ENCODE measurements at regions not wholly inside any gene's neighbourhood (a gene's known extent, or its start where the extent isn't known, plus 50 kb on each side); places are given as distances from the start of the nearest gene placed in this dataset.

- Histone ChIP-seq H3K79me2 (ENCODE audit: control insufficient read depth, insufficient read depth, low read length) (no peaks in the 10 kb centered on the region), H3K9me1 (replicated peaks; ENCODE audit: control insufficient read depth, extremely low read depth, insufficient read depth, low read length) (no peaks in the 10 kb centered on the region), H3K27ac (ENCODE audit: insufficient read depth, low read depth, low read length) (no peak overlapping the region), H2AFZ (ENCODE audit: low read depth, low read length) (no peak overlapping the region), H3K4me1 (ENCODE audit: control insufficient read depth, extremely low read depth, insufficient read depth, low read length) (no peaks in the 10 kb centered on the region), H3K9me3 (replicated peaks; ENCODE audit: control insufficient read depth, insufficient read depth, low read length) (no peaks in the 10 kb centered on the region), H3K27me3 (ENCODE audit: control insufficient read depth in 2 of 2, insufficient read depth in 2 of 2, low read length in 2 of 2) (no peaks in the 10 kb centered on the region), H3K4me2 (ENCODE audit: insufficient read depth, low read length) (no peak overlapping the region), H3K4me3 (replicated peaks in 1 of 3; ENCODE audit: insufficient read depth in 1 of 3, low read depth in 1 of 3, low read length in 3 of 3) (no peak overlapping the region), H3K36me3 (ENCODE audit: control insufficient read depth in 2 of 2, extremely low read depth in 1 of 2, insufficient read depth in 2 of 2, low read length in 2 of 2) (no peaks in the 10 kb centered on the region), H3K9ac (replicated peaks; ENCODE audit: extremely low read depth, insufficient read depth, low read length) (no peak overlapping the region), H4K20me1 (replicated peaks; ENCODE audit: control insufficient read depth, extremely low read depth, insufficient read depth, low read length) (no peaks in the 10 kb centered on the region)
- intact Hi-C loops (cut with micrococcal nuclease) (no loop called here), dilution Hi-C loops (cut with MboI; ENCODE audit: extremely low pct_ligation_motif_present, low sequenced_read_pairs) (no loop called here)
- FAIRE-seq, result no peak
- ChIA-PET CTCF (no interaction called here), POLR2A (no interaction called here)
- BruUV-seq (replicated peaks), result no TSS peak
- TF ChIP-seq POLR2A (IDR thresholded peaks at IDR 0.05; ENCODE audit: low read depth, low read length), result no peak
- TF ChIP-seq CTCF (IDR thresholded peaks at IDR 0.05; ENCODE audit: extremely low read depth in 1 of 2, insufficient read depth in 1 of 2, low read depth in 1 of 2, low read length in 2 of 2), result no peak
- TF ChIP-seq EZH2 (IDR thresholded peaks at IDR 0.05; ENCODE audit: borderline replicate concordance, low read depth, low read length, severe bottlenecking), result no peak
- TF ChIP-seq JUN (IDR thresholded peaks at IDR 0.05; ENCODE audit: borderline replicate concordance, insufficient read depth, insufficient read length, low read depth), result no peak
- TF ChIP-seq FOS (IDR thresholded peaks at IDR 0.05; ENCODE audit: borderline replicate concordance, insufficient read depth, low read length), result no peak
- TF ChIP-seq POLR2AphosphoS5 (IDR thresholded peaks at IDR 0.05; ENCODE audit: insufficient read depth, low read depth, low read length), result no peak
- no peak for TF ChIP-seq MYC (IDR thresholded peaks at IDR 0.05; ENCODE audit: low read depth, low read length)
- no peak for TF ChIP-seq MAX (IDR thresholded peaks at IDR 0.05; ENCODE audit: insufficient read depth, insufficient read length)
- TF ChIP-seq GATA2 (IDR thresholded peaks at IDR 0.05; ENCODE audit: insufficient read depth, insufficient read length, low read depth, low read length), result no peak
- no peak for DNase-seq (ENCODE audit: low read depth, low spot score)
Observed at GRCh38 chr5:28275931-28276330, 1237.5 kb upstream of the CDH9 start.

All from endothelial cell of umbilical vein (primary cell).